ENCODE measurements at regions not wholly inside any gene's neighbourhood (a gene's known extent, or its start where the extent isn't known, plus 50 kb on each side); places are given as distances from the start of the nearest gene placed in this dataset.

GRCh38 chr7:26531926-26532325 is 240.3 kb downstream of the SNX10 start:
- Histone ChIP-seq H3K4me3 (replicated peaks; ENCODE audit: insufficient read depth, low read length) (no peak overlapping the region), H3K27ac (replicated peaks) (no peak overlapping the region), H3K27me3 (ENCODE audit: insufficient read depth, poor library complexity, severe bottlenecking) (peaks cover 4% of the 10 kb centered on the region)
- DNase-seq (ENCODE audit: low read depth in 1 of 2, low spot score in 1 of 2), result no peak
- TF ChIP-seq SPI1 (IDR thresholded peaks at IDR 0.05; ENCODE audit: borderline replicate concordance, low read depth) (no peak), REST (IDR thresholded peaks at IDR 0.05; ENCODE audit: insufficient replicate concordance, low read depth) (no peak), POLR2AphosphoS5 (IDR thresholded peaks at IDR 0.05; ENCODE audit: low read depth) (no peak), GABPA (IDR thresholded peaks at IDR 0.05; ENCODE audit: low read depth) (no peak), CTCF (IDR thresholded peaks at IDR 0.05; ENCODE audit: insufficient read depth, low read length) (no peak)

GRCh38 chr7:26532471-26532870 is 240.8 kb downstream of the SNX10 start:
- H3K27me3 ChIP-seq (ENCODE audit: insufficient read depth, poor library complexity, severe bottlenecking), result peaks cover 6% of the 10 kb centered on the region
- TF ChIP-seq GABPA (IDR thresholded peaks at IDR 0.05; ENCODE audit: low read depth), result no peak
- TF ChIP-seq CTCF (IDR thresholded peaks at IDR 0.05; ENCODE audit: insufficient read depth, low read length), result no peak
- TF ChIP-seq POLR2AphosphoS5 (IDR thresholded peaks at IDR 0.05; ENCODE audit: low read depth), result no peak
- no peak for TF ChIP-seq REST (IDR thresholded peaks at IDR 0.05; ENCODE audit: insufficient replicate concordance, low read depth)
- TF ChIP-seq SPI1 (IDR thresholded peaks at IDR 0.05; ENCODE audit: borderline replicate concordance, low read depth), result no peak
- H3K4me3 ChIP-seq (replicated peaks; ENCODE audit: insufficient read depth, low read length), result no peak overlapping the region
- H3K27ac ChIP-seq (replicated peaks), result no peak overlapping the region
- DNase-seq (ENCODE audit: low read depth in 1 of 2, low spot score in 1 of 2), result no peak

GRCh38 chr7:26533217-26533616 is 241.6 kb downstream of the SNX10 start:
- Histone ChIP-seq H3K4me3 (replicated peaks; ENCODE audit: insufficient read depth, low read length) (no peak overlapping the region), H3K27ac (replicated peaks) (no peak overlapping the region), H3K27me3 (ENCODE audit: insufficient read depth, poor library complexity, severe bottlenecking) (peaks cover 6% of the 10 kb centered on the region)
- TF ChIP-seq POLR2AphosphoS5 (IDR thresholded peaks at IDR 0.05; ENCODE audit: low read depth) (no peak), REST (IDR thresholded peaks at IDR 0.05; ENCODE audit: insufficient replicate concordance, low read depth) (no peak), GABPA (IDR thresholded peaks at IDR 0.05; ENCODE audit: low read depth) (no peak), CTCF (IDR thresholded peaks at IDR 0.05; ENCODE audit: insufficient read depth, low read length) (no peak)
- DNase-seq (ENCODE audit: low read depth in 1 of 2, low spot score in 1 of 2), result no peak

All from HL-60 (cell line).